WTC11 (cell line): ENCODE measurements at regions not wholly inside any gene's neighbourhood (a gene's known extent, or its start where the extent isn't known, plus 50 kb on each side); places are given as distances from the start of the nearest gene placed in this dataset.

ENCODE experiments used
- ATAC-seq: fragments of 200-7000 bp; cut with Tn5 transposase; 2 replicates; pipeline ENCODE4 v1.10.0; 2021; ENCODE audit warnings: mild to moderate bottlenecking, moderate library complexity
- CTCF ChIA-PET: fragments of 300-600 bp; sonication (Branson Sonifier 250); formaldehyde crosslinking; loops from one replicate; lab custom pipeline; 2021; ENCODE audit warnings: antibody characterized with exemption; lab: Charles Lee
- POLR2A ChIA-PET: fragments of 350-600 bp; sonication (Branson Sonifier 250); formaldehyde crosslinking; loops from one replicate; lab custom pipeline; 2021; ENCODE audit warnings: antibody characterized with exemption; lab: Charles Lee
- DNase-seq: peaks from one replicate; pipeline ENCODE4 v3.0.0; 2021; ENCODE audit warnings: low spot score
- H3K27ac Mint-ChIP-seq: 2 replicates; pipeline ENCODE4 v1.8.0; 2021; ENCODE audit warnings: mixed read lengths
- H3K27me3 Mint-ChIP-seq: 2 replicates; pipeline ENCODE4 v1.8.0; 2021; ENCODE audit warnings: low read depth, mild to moderate bottlenecking, moderate library complexity, mixed read lengths
- H3K36me3 Mint-ChIP-seq: 2 replicates; pipeline ENCODE4 v1.8.0; 2021; ENCODE audit warnings: mixed read lengths
- H3K4me1 Mint-ChIP-seq: 2 replicates; pipeline ENCODE4 v1.8.0; 2022; ENCODE audit warnings: mixed read lengths
- H3K4me3 Mint-ChIP-seq: 2 replicates; pipeline ENCODE4 v1.8.0; 2021; ENCODE audit warnings: mild to moderate bottlenecking, moderate library complexity, mixed read lengths
- H3K9me3 Mint-ChIP-seq: 2 replicates; pipeline ENCODE4 v1.8.0; 2021; ENCODE audit warnings: mixed read lengths
- ATF3 ChIP-seq: sonication (generic); formaldehyde crosslinking; conservative IDR thresholded peaks from 2 replicates; pipeline ENCODE4 v1.8.1; 2022; ENCODE audit warnings: mild to moderate bottlenecking, missing genetic modification reagents
- CDX4 ChIP-seq: fragments of 250-450 bp; sonication (Bioruptor Pico); IDR thresholded peaks from 2 replicates; pipeline ENCODE4 v1.9.0; 2021; ENCODE audit warnings: moderate library complexity, mild to moderate bottlenecking, inconsistent platforms, borderline replicate concordance
- CREB1 ChIP-seq: sonication (generic); formaldehyde crosslinking; IDR thresholded peaks from 2 replicates; pipeline ENCODE4 v1.8.0; 2023; ENCODE audit warnings: mild to moderate bottlenecking, missing genetic modification reagents
- CTCF ChIP-seq: fragments of 200-600 bp; IDR thresholded peaks from 2 replicates; pipeline ENCODE4 v1.8.0; 2022; ENCODE audit warnings: antibody characterized with exemption
- E2F5 ChIP-seq: sonication (generic); formaldehyde crosslinking; IDR thresholded peaks from 2 replicates; pipeline ENCODE4 v1.8.1; 2022; ENCODE audit warnings: mild to moderate bottlenecking, moderate library complexity, missing genetic modification reagents
- ERG ChIP-seq: fragments of 250-450 bp; sonication (Bioruptor Pico); IDR thresholded peaks from 2 replicates; pipeline ENCODE4 v1.8.0; 2021; ENCODE audit warnings: mild to moderate bottlenecking
- ETV6 ChIP-seq: sonication (generic); formaldehyde crosslinking; IDR thresholded peaks from 2 replicates; pipeline ENCODE4 v1.8.1; 2022; ENCODE audit warnings: mild to moderate bottlenecking, missing genetic modification reagents
- FOXP1 ChIP-seq: sonication (generic); formaldehyde crosslinking; IDR thresholded peaks from 2 replicates; pipeline ENCODE4 v1.8.0; 2022; ENCODE audit warnings: missing genetic modification reagents, mild to moderate bottlenecking, moderate library complexity, borderline replicate concordance
- GABPB1 ChIP-seq: sonication (generic); formaldehyde crosslinking; IDR thresholded peaks from 2 replicates; pipeline ENCODE4 v1.8.1; 2023; ENCODE audit warnings: mild to moderate bottlenecking, missing genetic modification reagents
- MYBL2 ChIP-seq: sonication (generic); formaldehyde crosslinking; IDR thresholded peaks from 2 replicates; pipeline ENCODE4 v1.8.1; 2023; ENCODE audit warnings: mild to moderate bottlenecking, moderate library complexity, missing genetic modification reagents
- NFATC4 ChIP-seq: fragments of 250-450 bp; sonication (Bioruptor Pico); IDR thresholded peaks from 2 replicates; pipeline ENCODE4 v1.9.0; 2021; ENCODE audit warnings: mild to moderate bottlenecking
- NFE2L1 ChIP-seq: sonication (generic); formaldehyde crosslinking; IDR thresholded peaks from 2 replicates; pipeline ENCODE4 v1.8.1; 2023; ENCODE audit warnings: missing genetic modification reagents
- OVOL2 ChIP-seq: fragments of 250-450 bp; sonication (Bioruptor Pico); IDR thresholded peaks from 2 replicates; pipeline ENCODE4 v1.9.0; 2021; ENCODE audit warnings: mild to moderate bottlenecking, borderline replicate concordance
- PRRX2 ChIP-seq: fragments of 250-450 bp; sonication (Bioruptor Pico); IDR thresholded peaks from 2 replicates; pipeline ENCODE4 v1.8.0; 2021; ENCODE audit warnings: mild to moderate bottlenecking
- SMAD3 ChIP-seq: sonication (generic); formaldehyde crosslinking; IDR thresholded peaks from 2 replicates; pipeline ENCODE4 v1.8.0; 2022; ENCODE audit warnings: missing genetic modification reagents, mild to moderate bottlenecking, borderline replicate concordance
- TCF7 ChIP-seq: sonication (generic); formaldehyde crosslinking; IDR thresholded peaks from 2 replicates; pipeline ENCODE4 v1.8.0; 2022; ENCODE audit warnings: mild to moderate bottlenecking, low read depth, missing genetic modification reagents, moderate library complexity
- TP53 ChIP-seq: sonication (generic); formaldehyde crosslinking; IDR thresholded peaks from 2 replicates; pipeline ENCODE4 v1.8.1; 2023; ENCODE audit warnings: mild to moderate bottlenecking, missing genetic modification reagents
- ZBTB21 ChIP-seq: sonication (generic); formaldehyde crosslinking; IDR thresholded peaks from 2 replicates; pipeline ENCODE4 v1.8.1; 2023; ENCODE audit warnings: mild to moderate bottlenecking, missing genetic modification reagents, borderline replicate concordance
- ZMAT4 ChIP-seq: fragments of 250-450 bp; sonication (Bioruptor Pico); IDR thresholded peaks from 2 replicates; pipeline ENCODE4 v1.9.0; 2021; ENCODE audit warnings: mild to moderate bottlenecking
- ZNF263 ChIP-seq: sonication (generic); formaldehyde crosslinking; IDR thresholded peaks from 2 replicates; pipeline ENCODE4 v1.8.1; 2022; ENCODE audit warnings: low read depth, mild to moderate bottlenecking, moderate library complexity, missing genetic modification reagents
- ZNF671 ChIP-seq: fragments of 250-450 bp; sonication (Bioruptor Pico); IDR thresholded peaks from 2 replicates; pipeline ENCODE4 v1.8.0; 2021; ENCODE audit warnings: mild to moderate bottlenecking
- TF ChIP-seq, protein P1 (sequence below): sonication (generic); formaldehyde crosslinking; IDR thresholded peaks from 2 replicates; pipeline ENCODE4 v1.8.1; 2023; ENCODE audit warnings: mild to moderate bottlenecking, missing genetic modification reagents
- TF ChIP-seq, protein P2 (sequence below): fragments of 250-450 bp; sonication (Bioruptor Pico); IDR thresholded peaks from 2 replicates; pipeline ENCODE4 v2.1.2; 2022; ENCODE audit warnings: mild to moderate bottlenecking, moderate library complexity
- TF ChIP-seq, protein P3 (sequence below): sonication (generic); formaldehyde crosslinking; IDR thresholded peaks from 2 replicates; pipeline ENCODE4 v1.8.0; 2023; ENCODE audit warnings: mild to moderate bottlenecking, missing genetic modification reagents

DNA sequence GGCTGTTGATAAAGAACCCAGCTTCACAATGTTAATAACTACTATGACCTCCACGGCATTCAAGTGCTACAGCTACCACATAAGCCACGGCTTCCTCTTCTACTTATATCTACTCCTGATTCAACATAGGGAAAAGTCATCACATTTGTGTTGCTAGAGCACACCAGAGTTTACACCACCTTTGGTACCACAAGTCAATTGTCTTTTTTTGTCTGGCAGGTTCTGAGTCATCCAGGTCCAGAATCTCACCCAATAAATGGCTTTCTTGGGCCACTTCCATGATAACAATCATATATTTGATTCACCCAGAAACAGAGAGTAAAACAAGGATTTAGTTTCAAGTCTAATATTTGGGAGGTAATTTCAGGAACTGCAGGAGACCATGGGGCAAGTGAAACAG lies 480.2 kb downstream of the TMX3 start:
- ATAC-seq = no peak
- Mint-ChIP-seq H3K4me3 (no peak overlapping the region), H3K36me3 (no peaks in the 10 kb centered on the region), H3K9me3 (0 out of 2 replicates have a peak, but pooled peaks cover 1% of the 10 kb centered on the region), H3K4me1 (no peaks in the 10 kb centered on the region), H3K27me3 (no peaks in the 10 kb centered on the region), H3K27ac (no peak overlapping the region)
- no peak for TF ChIP-seq FOXP1 (CRISPR knock-in tag)
- no peak for TF ChIP-seq ATF3 (CRISPR knock-in tag)
- TF ChIP-seq CDX4 (CRISPR knock-in tag) = no peak
- no peak for TF ChIP-seq CTCF
- TF ChIP-seq GABPB1 (CRISPR knock-in tag) = no peak
- TF ChIP-seq, protein P1, sequence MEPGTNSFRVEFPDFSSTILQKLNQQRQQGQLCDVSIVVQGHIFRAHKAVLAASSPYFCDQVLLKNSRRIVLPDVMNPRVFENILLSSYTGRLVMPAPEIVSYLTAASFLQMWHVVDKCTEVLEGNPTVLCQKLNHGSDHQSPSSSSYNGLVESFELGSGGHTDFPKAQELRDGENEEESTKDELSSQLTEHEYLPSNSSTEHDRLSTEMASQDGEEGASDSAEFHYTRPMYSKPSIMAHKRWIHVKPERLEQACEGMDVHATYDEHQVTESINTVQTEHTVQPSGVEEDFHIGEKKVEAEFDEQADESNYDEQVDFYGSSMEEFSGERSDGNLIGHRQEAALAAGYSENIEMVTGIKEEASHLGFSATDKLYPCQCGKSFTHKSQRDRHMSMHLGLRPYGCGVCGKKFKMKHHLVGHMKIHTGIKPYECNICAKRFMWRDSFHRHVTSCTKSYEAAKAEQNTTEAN (CRISPR knock-in tag) = no peak
- no peak for TF ChIP-seq TP53 (CRISPR knock-in tag)
- no peak for TF ChIP-seq ZMAT4 (CRISPR knock-in tag)
- no peak for TF ChIP-seq OVOL2 (CRISPR knock-in tag)
- POLR2A ChIA-PET = no interaction called here
- CTCF ChIA-PET = no interaction called here
- DNase-seq = no peak

- no peaks in the 10 kb centered on the region for H3K4me1 Mint-ChIP-seq
- H3K27me3 Mint-ChIP-seq = no peaks in the 10 kb centered on the region
- H3K36me3 Mint-ChIP-seq = no peaks in the 10 kb centered on the region
- POLR2A ChIA-PET = no interaction called here
- ATAC-seq = no peak
- H3K27ac Mint-ChIP-seq = no peak overlapping the region
- DNase-seq = no peak
- no peak overlapping the region for H3K4me3 Mint-ChIP-seq
- 0 out of 2 replicates have a peak, but pooled peaks cover 5% of the 10 kb centered on the region for H3K9me3 Mint-ChIP-seq
- CTCF ChIA-PET = no interaction called here
- TF ChIP-seq CREB1 (CRISPR knock-in tag) = no peak
- no peak for TF ChIP-seq ZBTB21 (CRISPR knock-in tag)
- TF ChIP-seq PRRX2 (CRISPR knock-in tag) = no peak
- TF ChIP-seq NFE2L1 (CRISPR knock-in tag) = no peak
- TF ChIP-seq E2F5 (CRISPR knock-in tag) = no peak
- TF ChIP-seq SMAD3 (CRISPR knock-in tag) = no peak
- TF ChIP-seq, protein P2, sequence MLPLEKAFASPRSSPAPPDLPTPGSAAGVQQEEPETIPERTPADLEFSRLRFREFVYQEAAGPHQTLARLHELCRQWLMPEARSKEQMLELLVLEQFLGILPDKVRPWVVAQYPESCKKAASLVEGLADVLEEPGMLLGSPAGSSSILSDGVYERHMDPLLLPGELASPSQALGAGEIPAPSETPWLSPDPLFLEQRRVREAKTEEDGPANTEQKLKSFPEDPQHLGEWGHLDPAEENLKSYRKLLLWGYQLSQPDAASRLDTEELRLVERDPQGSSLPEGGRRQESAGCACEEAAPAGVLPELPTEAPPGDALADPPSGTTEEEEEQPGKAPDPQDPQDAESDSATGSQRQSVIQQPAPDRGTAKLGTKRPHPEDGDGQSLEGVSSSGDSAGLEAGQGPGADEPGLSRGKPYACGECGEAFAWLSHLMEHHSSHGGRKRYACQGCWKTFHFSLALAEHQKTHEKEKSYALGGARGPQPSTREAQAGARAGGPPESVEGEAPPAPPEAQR (CRISPR knock-in tag) = no peak
- TF ChIP-seq ZNF263 (CRISPR knock-in tag) = no peak
- TF ChIP-seq, protein P3, sequence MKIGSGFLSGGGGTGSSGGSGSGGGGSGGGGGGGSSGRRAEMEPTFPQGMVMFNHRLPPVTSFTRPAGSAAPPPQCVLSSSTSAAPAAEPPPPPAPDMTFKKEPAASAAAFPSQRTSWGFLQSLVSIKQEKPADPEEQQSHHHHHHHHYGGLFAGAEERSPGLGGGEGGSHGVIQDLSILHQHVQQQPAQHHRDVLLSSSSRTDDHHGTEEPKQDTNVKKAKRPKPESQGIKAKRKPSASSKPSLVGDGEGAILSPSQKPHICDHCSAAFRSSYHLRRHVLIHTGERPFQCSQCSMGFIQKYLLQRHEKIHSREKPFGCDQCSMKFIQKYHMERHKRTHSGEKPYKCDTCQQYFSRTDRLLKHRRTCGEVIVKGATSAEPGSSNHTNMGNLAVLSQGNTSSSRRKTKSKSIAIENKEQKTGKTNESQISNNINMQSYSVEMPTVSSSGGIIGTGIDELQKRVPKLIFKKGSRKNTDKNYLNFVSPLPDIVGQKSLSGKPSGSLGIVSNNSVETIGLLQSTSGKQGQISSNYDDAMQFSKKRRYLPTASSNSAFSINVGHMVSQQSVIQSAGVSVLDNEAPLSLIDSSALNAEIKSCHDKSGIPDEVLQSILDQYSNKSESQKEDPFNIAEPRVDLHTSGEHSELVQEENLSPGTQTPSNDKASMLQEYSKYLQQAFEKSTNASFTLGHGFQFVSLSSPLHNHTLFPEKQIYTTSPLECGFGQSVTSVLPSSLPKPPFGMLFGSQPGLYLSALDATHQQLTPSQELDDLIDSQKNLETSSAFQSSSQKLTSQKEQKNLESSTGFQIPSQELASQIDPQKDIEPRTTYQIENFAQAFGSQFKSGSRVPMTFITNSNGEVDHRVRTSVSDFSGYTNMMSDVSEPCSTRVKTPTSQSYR (CRISPR knock-in tag) = no peak
- no peak for TF ChIP-seq ERG (CRISPR knock-in tag)
- TF ChIP-seq, protein P1 (CRISPR knock-in tag) = no peak
- TF ChIP-seq ETV6 (CRISPR knock-in tag) = no peak
- TF ChIP-seq TCF7 (CRISPR knock-in tag) = no peak
- TF ChIP-seq ZNF671 (CRISPR knock-in tag) = no peak
- no peak for TF ChIP-seq MYBL2 (CRISPR knock-in tag)
- TF ChIP-seq NFATC4 = no peak
Measured at GRCh38 chr18:68234131-68234530, 480.8 kb downstream of the TMX3 start.
